ENCODE measurements at regions not wholly inside any gene's neighbourhood (a gene's known extent, or its start where the extent isn't known, plus 50 kb on each side); places are given as distances from the start of the nearest gene placed in this dataset.
"Not testable (repeated sequence)": the region's sequence is repeated elsewhere in the genome, so short reads cannot be mapped to it uniquely, and the experiment has no call there.

DNA sequence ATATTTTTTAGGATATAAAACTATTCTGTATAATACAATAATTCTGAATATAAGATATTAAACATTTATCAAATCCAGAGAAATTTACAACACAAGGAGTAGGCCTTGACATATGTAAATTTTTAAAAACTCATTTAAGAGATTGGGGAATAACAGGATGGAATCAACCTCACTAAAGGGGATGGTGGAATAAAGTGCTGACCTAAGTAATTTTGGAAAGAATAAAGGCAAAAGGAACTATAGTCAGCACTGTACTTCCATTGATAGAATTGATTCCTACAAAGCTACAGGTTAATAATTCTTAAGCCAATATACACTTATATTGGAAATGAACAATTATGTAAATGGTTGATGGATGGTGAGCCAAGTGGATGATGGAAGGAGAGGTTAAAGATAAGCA, 549.3 kb downstream of the TBL1XR1 start:
- Mint-ChIP-seq H3K27me3 (no peaks in the 10 kb centered on the region), H3K27ac (no peak overlapping the region), H3K4me3 (no peak overlapping the region), H3K9me3 (no peaks in the 10 kb centered on the region), H3K36me3 (no peaks in the 10 kb centered on the region), H3K4me1 (no peaks in the 10 kb centered on the region)
- DNase-seq: no peak

DNA sequence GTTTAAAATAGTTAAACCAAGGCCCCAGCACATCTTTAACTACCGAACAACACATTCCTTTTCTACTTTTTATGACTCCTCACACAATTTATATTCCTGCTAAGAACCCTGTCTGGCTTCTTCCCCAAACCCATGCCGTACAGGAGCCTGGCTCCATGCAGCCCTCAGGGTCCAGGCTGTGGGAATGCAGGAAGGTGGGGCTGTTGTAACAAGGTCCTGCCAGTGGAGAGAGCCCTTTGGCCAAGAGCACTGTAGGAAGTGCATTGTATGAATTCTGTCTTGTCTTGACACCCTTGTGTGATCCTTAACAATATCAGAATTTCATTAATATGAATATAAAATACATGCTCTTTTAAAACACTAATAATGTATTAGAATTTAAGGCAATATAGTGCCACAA, 563.8 kb downstream of the TBL1XR1 start:
- Mint-ChIP-seq H3K9me3 (no peaks in the 10 kb centered on the region), H3K4me3 (no peak overlapping the region), H3K27me3 (no peaks in the 10 kb centered on the region), H3K36me3 (no peaks in the 10 kb centered on the region), H3K4me1 (no peaks in the 10 kb centered on the region), H3K27ac (no peak overlapping the region)
- no peak for DNase-seq

DNA sequence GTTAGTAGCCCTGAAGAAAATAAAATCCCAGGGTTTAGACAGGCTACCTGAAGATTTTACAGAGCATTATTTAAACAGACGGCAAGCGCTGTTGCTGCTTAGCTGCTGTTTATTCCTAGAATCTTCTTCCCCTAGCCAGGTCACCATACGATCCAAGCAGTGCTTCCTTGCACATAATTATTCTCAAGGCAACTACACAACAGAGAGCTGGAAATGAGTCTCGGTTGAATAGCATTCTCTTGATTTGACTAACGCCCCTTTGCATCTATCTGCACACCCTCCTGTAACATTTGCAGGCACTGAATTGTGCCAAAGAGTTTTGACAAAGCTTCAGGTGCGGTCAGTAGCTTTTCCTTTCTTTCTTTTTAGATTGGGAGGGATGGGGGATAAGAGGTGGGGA, 564.4 kb downstream of the TBL1XR1 start:
- H3K4me3 Mint-ChIP-seq: no peak overlapping the region
- no peaks in the 10 kb centered on the region for H3K4me1 Mint-ChIP-seq
- no peaks in the 10 kb centered on the region for H3K27me3 Mint-ChIP-seq
- no peaks in the 10 kb centered on the region for H3K9me3 Mint-ChIP-seq
- no peaks in the 10 kb centered on the region for H3K36me3 Mint-ChIP-seq
- H3K27ac Mint-ChIP-seq: no peak overlapping the region
- DNase-seq: no peak

DNA sequence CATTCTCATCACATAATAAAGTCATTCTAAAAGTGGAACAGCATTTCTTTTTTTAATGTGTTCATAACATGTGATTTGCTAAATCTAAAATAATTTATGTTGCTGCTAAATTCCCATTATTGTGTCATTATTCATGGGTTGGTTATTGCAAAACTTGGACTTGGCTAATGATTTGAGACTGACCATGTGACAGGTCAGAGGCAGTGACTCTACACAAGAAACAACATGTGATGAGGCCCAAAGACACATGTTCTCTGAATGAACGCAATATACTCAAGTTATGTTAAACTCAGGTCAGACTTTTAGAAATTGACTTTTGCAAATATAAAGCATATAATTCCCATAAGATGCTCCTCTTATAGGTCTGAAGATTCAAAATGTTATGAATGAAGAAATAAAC, 566.1 kb downstream of the TBL1XR1 start:
- no peaks in the 10 kb centered on the region for H3K27me3 Mint-ChIP-seq
- H3K36me3 Mint-ChIP-seq: no peaks in the 10 kb centered on the region
- H3K27ac Mint-ChIP-seq: no peak overlapping the region
- no peaks in the 10 kb centered on the region for H3K9me3 Mint-ChIP-seq
- no peaks in the 10 kb centered on the region for H3K4me1 Mint-ChIP-seq
- no peak for DNase-seq
- H3K4me3 Mint-ChIP-seq: no peak overlapping the region

DNA sequence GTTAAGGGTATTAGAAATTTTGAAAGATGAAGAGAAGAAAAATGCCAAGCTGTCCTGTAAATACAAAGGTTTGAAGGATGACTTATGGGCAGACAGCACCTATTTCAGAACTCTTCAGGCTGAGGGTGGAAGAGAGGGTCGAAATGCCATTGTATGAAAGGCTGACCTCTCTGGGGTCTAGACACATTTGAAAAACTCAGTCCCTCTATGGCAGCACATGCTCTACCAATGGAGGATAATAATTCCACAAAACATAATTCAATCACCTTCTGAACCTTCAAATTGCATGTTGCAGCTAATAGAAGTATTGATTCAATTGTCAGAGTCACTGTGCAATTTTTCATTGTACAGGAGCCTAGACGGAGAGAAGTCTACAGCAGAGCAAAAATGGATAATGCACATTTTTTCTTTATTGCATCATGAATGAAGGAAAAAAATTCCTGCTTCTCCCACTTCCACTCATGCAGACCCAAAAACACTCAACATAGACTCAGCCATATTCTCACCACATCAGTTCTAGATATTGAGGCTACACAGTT, 569.1 kb downstream of the TBL1XR1 start:
- DNase-seq: no peak
- no peaks in the 10 kb centered on the region for H3K4me1 Mint-ChIP-seq
- H3K9me3 Mint-ChIP-seq: no peaks in the 10 kb centered on the region
- no peaks in the 10 kb centered on the region for H3K36me3 Mint-ChIP-seq
- H3K27me3 Mint-ChIP-seq: no peaks in the 10 kb centered on the region
- H3K27ac Mint-ChIP-seq: no peak overlapping the region
- H3K4me3 Mint-ChIP-seq: no peak overlapping the region

DNA sequence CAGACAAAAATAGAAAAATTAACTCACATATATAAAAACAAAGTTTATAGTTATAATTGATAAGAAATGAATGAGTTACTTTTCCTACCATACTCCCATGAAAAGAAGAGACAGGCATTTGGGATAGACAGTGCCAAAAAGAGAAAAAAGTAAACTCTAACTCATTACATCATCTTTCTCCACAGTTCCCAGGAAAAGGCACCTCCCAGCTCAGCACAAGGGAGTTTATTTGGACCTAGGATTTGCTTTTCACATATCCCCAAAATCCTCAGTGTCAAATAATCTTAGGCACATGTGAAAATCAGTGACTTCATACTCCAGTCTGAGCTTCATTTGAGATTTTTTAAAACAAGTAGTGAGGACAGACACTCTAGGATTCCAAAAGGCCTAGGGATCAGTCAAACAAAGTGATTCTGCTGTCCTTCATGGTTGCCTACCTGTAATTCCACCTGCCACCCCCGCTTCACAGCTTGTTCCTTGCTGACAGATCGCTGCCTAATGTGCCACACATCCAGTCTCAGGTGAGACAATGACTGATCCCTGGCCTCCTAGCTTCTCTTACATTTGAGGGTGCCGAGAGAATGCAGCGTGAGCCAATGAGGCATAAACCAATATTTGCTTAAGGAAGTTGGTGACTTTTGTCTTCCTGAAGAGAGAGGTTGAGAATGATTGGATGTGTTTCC, 573.7 kb downstream of the TBL1XR1 start:
- no peak for DNase-seq
- Mint-ChIP-seq H3K27me3 (no peaks in the 10 kb centered on the region), H3K27ac (no peak overlapping the region), H3K4me3 (no peak overlapping the region), H3K36me3 (no peaks in the 10 kb centered on the region), H3K4me1 (no peaks in the 10 kb centered on the region), H3K9me3 (no peaks in the 10 kb centered on the region)

DNA sequence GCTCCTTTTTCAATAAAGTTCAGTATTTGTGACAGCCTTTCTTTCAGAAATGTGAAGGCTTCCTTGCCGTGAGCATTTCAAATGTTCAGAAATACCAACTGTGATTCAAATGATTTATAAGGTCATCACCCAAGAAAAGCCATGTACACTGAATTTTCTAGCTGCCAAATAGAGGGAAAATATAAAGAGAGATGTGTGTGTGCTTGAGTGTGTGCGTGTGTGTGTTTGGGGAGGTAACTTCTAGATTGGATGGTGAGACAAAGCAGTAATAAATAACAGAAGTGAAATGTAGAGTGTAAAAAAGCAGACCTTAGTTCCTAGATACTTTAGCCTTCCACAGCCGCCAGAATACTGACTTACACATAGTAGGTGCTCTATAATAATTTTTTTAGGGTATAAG, 577.4 kb downstream of the TBL1XR1 start:
- H3K4me3 Mint-ChIP-seq: no peak overlapping the region
- no peaks in the 10 kb centered on the region for H3K4me1 Mint-ChIP-seq
- H3K36me3 Mint-ChIP-seq: no peaks in the 10 kb centered on the region
- H3K27ac Mint-ChIP-seq: no peak overlapping the region
- H3K27me3 Mint-ChIP-seq: no peaks in the 10 kb centered on the region
- peaks cover 2% of the 10 kb centered on the region for H3K9me3 Mint-ChIP-seq
- no peak for DNase-seq

DNA sequence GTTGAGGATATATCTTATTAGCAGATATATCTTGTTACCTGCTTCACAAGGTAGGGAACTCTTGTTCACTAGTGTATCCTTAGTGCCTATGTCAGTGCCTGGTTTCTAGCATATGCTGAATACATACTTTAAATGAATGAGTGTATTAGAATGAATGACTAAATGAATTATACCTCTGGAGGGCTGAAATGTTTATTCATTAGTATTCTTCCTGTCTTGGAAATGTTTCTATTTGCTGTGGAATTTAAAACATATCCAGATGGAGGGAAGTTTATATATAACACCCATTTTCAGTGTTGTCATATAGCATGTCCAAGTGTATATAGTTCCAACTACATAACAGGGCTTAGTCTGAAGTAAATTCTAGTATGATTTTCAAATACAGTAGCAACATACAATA, 581.5 kb downstream of the TBL1XR1 start:
- Mint-ChIP-seq H3K9me3 (peaks cover 2% of the 10 kb centered on the region), H3K27ac (no peak overlapping the region), H3K4me3 (no peak overlapping the region), H3K4me1 (no peaks in the 10 kb centered on the region), H3K36me3 (no peaks in the 10 kb centered on the region), H3K27me3 (no peaks in the 10 kb centered on the region)
- no peak for DNase-seq

DNA sequence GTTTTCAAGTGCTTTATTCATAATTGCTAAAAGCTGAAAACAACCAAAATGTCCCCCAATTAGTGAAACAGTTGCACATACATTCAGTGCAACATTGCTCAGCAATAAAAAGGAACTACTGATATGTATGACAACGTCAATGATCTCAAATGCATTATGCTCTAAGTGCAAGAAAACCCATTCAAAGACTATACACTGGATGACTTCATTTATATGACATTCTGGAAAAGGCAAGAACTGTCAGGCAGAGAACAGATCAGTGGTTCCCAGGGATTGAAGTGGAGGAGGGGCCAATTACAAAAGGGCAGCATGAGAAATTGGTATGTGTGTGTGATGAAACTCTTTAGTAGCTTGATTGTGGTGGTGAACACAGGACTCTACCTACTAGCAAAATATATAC, 585.6 kb downstream of the TBL1XR1 start:
- H3K9me3 Mint-ChIP-seq: no peaks in the 10 kb centered on the region
- no peak for DNase-seq
- no peak overlapping the region for H3K4me3 Mint-ChIP-seq
- no peaks in the 10 kb centered on the region for H3K36me3 Mint-ChIP-seq
- H3K27me3 Mint-ChIP-seq: no peaks in the 10 kb centered on the region
- H3K27ac Mint-ChIP-seq: no peak overlapping the region
- no peaks in the 10 kb centered on the region for H3K4me1 Mint-ChIP-seq

DNA sequence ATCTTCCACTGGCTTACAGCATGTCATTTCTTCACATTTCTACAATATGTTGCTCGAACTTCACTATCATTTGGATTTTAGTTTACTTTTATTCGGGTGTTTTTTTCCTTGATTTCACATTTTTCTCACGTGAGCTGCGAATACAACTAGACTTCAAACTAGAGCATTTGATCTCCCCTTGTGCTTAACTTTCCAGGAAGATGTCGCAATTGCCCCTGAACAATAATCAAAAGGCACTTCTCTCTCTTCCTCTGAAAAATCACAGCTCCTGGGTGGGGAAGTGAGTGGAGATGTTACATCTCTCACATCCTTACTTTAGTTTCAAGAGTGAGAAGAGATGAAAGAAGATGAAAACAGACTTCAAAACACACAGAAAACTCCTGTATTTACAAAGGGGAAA, 587.9 kb downstream of the TBL1XR1 start:
- Mint-ChIP-seq H3K27ac (no peak overlapping the region), H3K27me3 (no peaks in the 10 kb centered on the region), H3K4me3 (no peak overlapping the region), H3K36me3 (no peaks in the 10 kb centered on the region), H3K9me3 (no peaks in the 10 kb centered on the region), H3K4me1 (no peaks in the 10 kb centered on the region)
- DNase-seq: no peak

DNA sequence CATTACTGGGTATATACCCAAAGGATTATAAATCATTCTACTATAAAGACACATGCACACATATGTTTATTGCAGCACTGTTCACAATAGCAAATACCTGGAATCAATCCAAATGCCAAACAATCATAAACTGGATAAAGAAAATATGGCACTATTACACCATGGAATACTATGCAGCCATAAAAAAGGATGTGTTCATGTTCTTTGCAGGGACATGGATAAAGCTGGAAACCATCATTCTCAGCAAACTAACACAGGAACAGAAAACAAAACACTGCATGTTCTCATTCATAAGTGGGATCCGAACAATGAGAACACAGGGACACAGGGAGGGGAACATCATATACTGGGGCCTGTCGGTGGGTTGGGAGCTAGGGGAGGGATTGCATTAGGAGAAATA, 591.7 kb downstream of the TBL1XR1 start:
- not testable (repeated sequence) for H3K27me3 Mint-ChIP-seq, H3K9me3 Mint-ChIP-seq, H3K4me1 Mint-ChIP-seq, H3K36me3 Mint-ChIP-seq, H3K27ac Mint-ChIP-seq, H3K4me3 Mint-ChIP-seq, DNase-seq

DNA sequence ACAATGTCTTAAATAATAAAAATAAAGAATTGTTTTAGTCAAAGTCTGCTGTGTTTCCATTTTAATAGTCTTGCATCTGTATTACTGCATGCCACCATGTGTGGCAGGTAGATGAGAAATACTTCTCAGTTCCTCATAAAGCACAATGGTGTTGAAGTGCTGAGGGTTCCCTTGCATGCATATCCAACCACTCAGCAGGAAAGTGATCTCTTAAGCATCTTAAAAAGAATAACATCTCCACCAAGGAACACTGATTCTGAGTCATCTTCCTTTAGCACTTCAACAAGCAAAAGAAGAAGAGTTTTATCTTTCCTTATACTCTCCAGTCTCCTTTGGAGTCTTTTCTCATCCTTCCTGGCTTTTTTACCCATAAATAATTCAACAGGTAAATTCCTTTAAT, 602.0 kb downstream of the TBL1XR1 start:
- Mint-ChIP-seq H3K27me3 (no peaks in the 10 kb centered on the region), H3K27ac (no peak overlapping the region), H3K36me3 (no peaks in the 10 kb centered on the region), H3K4me1 (no peaks in the 10 kb centered on the region), H3K4me3 (no peak overlapping the region), H3K9me3 (no peaks in the 10 kb centered on the region)
- no peak for DNase-seq

DNA sequence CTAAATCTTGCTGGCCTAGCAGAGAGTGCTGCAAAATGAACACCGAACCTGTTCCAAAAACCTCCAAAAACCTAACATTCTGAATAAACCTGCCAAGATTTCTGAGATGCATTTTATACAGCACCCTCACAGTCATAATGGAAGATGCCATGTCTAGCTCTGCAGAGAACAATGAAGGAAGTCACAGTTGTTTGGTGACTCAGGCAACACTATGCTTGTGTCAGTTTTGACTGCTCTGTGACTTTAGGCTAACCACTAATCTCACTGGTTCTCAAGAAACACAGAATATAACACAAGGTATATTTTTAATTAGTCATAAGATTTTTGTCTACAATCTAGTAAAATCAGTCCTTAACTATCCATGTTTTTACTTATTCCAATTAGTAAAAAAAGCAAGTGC, 606.6 kb downstream of the TBL1XR1 start:
- Mint-ChIP-seq H3K27me3 (no peaks in the 10 kb centered on the region), H3K4me3 (no peak overlapping the region), H3K36me3 (no peaks in the 10 kb centered on the region), H3K4me1 (no peaks in the 10 kb centered on the region), H3K9me3 (no peaks in the 10 kb centered on the region), H3K27ac (no peak overlapping the region)
- no peak for DNase-seq

DNA sequence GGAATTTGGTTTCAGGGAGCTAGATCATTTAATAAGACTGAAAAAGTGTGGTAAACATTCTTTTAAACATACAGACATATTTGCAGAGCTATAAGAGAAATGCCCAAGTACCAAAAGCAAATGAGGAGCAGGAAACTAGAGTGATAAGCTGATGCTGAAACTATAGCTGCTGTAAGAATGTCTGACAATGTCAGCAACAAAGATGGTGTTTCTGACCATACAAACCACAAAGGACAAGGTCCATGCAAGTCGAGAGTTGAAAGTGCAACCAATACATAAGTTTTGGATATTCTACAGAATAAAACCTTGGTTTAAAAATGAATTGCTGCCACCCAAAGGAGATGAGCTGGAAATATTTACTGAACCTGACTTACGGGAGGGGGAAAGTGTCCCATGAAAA, 610.2 kb downstream of the TBL1XR1 start:
- Mint-ChIP-seq H3K27me3 (no peaks in the 10 kb centered on the region), H3K9me3 (no peaks in the 10 kb centered on the region), H3K27ac (no peak overlapping the region), H3K4me3 (no peak overlapping the region), H3K4me1 (no peaks in the 10 kb centered on the region), H3K36me3 (no peaks in the 10 kb centered on the region)
- DNase-seq: no peak

DNA sequence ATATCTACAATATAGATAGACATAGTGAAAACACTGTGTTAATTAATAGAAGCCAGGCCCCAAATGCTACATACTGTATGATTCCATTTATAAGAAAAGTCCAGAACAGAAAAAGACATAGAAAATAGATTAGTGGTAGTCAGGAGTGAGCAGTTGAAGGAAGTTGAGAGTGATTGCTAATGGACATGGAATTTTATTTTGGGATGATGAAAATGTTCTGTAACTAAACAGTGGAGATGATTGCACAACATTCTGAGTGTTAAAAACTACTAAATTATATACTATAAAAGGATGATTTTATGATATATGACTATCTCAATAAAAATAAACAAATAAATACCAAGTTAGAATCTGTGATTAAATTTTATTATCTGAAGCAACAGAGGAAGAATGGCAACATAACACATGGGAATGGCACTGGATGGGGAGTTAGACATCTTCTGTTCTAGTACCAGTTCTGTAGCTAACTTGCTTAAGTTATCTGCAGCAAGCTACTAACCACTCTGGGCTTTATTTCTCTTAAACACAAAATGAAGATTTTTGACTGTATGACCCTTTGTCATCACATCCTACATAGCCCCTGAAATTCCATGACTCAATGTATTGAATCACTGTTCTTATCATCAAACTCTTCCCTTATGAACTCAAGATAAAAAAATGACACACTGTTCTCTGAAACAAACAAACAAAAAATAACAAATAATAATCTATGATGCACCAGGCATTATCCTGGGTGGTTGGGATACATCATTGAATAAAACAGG, 612.7 kb downstream of the TBL1XR1 start:
- Mint-ChIP-seq H3K4me3 (no peak overlapping the region), H3K27ac (no peak overlapping the region), H3K27me3 (no peaks in the 10 kb centered on the region), H3K4me1 (no peaks in the 10 kb centered on the region), H3K9me3 (no peaks in the 10 kb centered on the region), H3K36me3 (no peaks in the 10 kb centered on the region)
- no peak for DNase-seq

DNA sequence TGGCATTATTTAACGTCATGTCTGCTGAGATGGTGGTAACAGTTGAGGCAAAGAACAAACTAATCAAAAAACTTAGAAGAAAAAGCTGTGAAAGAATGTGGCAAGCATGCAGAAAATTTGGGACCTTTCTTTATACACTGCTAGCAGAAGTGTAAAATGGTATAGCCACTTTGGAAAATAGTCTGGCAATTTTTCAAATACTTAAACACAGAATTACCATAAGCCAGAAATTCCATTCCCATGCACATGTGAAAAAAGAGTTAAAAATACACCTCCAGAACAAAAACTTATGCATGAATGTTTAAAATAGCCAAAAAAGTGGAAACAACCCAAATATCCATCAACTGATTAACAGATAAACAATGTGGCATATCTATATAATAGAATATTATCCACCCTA, 613.3 kb downstream of the TBL1XR1 start:
- no peak for DNase-seq
- H3K36me3 Mint-ChIP-seq: no peaks in the 10 kb centered on the region
- H3K27ac Mint-ChIP-seq: no peak overlapping the region
- H3K9me3 Mint-ChIP-seq: no peaks in the 10 kb centered on the region
- no peak overlapping the region for H3K4me3 Mint-ChIP-seq
- no peaks in the 10 kb centered on the region for H3K4me1 Mint-ChIP-seq
- no peaks in the 10 kb centered on the region for H3K27me3 Mint-ChIP-seq

Measured in activated naive CD8-positive, alpha-beta T cell treated with anti-CD3 and anti-CD28 coated beads for 36 hours (primary cell).